Caco-2 (cell line): ENCODE measurements at regions not wholly inside any gene's neighbourhood (a gene's known extent, or its start where the extent isn't known, plus 50 kb on each side); places are given as distances from the start of the nearest gene placed in this dataset.

Experiments
- BruUV-seq: library from RNA; stranded (reverse); fragments of 400-500 nt; replicated peaks from 2 replicates; lab custom pipeline; 2021; lab: Mats Ljungman, UMichigan
- CTCF ChIA-PET: fragments of 300-600 bp; sonication (Branson Sonifier 250); formaldehyde crosslinking; loops from one replicate; lab custom pipeline; 2022; ENCODE audit warnings: antibody characterized with exemption; lab: Charles Lee
- POLR2A ChIA-PET: fragments of 300-600 bp; sonication (Branson Sonifier 250); formaldehyde crosslinking; loops from one replicate; lab custom pipeline; 2022; ENCODE audit warnings: antibody characterized with exemption; lab: Charles Lee
- DNase-seq, 2 experiments: peaks; one replicate each; pipeline versions ENCODE4 v3.0.0 to v3.0.0-alpha.2; 2020 to 2022
- H3K27me3 ChIP-seq: replicated peaks from 2 replicates; pipeline ENCODE4 v1.6.0; 2011; ENCODE audit warnings: low read length; ENCODE audit not compliant: control insufficient read depth, insufficient read depth
- H3K36me3 ChIP-seq: 2 replicates; pipeline ENCODE4 v1.5.1; 2011; ENCODE audit warnings: low read length; ENCODE audit not compliant: control insufficient read depth, insufficient read depth
- H3K4me1 ChIP-seq: fragments of 250-450 bp; sonication (Bioruptor Pico); 2 replicates; pipeline ENCODE4 v1.5.1; 2020; ENCODE audit warnings: mild to moderate bottlenecking
- H3K4me3 ChIP-seq: 2 replicates; pipeline ENCODE4 v1.5.1; 2011; ENCODE audit warnings: low read depth, mild to moderate bottlenecking, control low read depth, low read length
- H3K9me3 ChIP-seq: fragments of 250-450 bp; sonication (Bioruptor Pico); 2 replicates; pipeline ENCODE4 v1.5.1; 2020; ENCODE audit warnings: mild to moderate bottlenecking, moderate library complexity
- H3K27ac Mint-ChIP-seq: one replicate; pipeline ENCODE4 v1.8.0; 2022; ENCODE audit warnings: mixed read lengths; ENCODE audit not compliant: unreplicated experiment
- H3K27me3 Mint-ChIP-seq: one replicate; pipeline ENCODE4 v1.8.0; 2022; ENCODE audit warnings: mixed read lengths; ENCODE audit not compliant: insufficient read depth, unreplicated experiment
- H3K36me3 Mint-ChIP-seq: one replicate; pipeline ENCODE4 v1.8.0; 2022; ENCODE audit warnings: mild to moderate bottlenecking, mixed read lengths; ENCODE audit not compliant: insufficient read depth, unreplicated experiment
- H3K4me1 Mint-ChIP-seq: one replicate; pipeline ENCODE4 v1.8.0; 2022; ENCODE audit warnings: low read depth, mixed read lengths; ENCODE audit not compliant: unreplicated experiment
- H3K4me3 Mint-ChIP-seq: one replicate; pipeline ENCODE4 v1.8.0; 2022; ENCODE audit warnings: mild to moderate bottlenecking, moderate library complexity, mixed read lengths; ENCODE audit not compliant: unreplicated experiment
- H3K9me3 Mint-ChIP-seq: one replicate; pipeline ENCODE4 v1.8.0; 2022; ENCODE audit warnings: mixed read lengths; ENCODE audit not compliant: unreplicated experiment
- CTCF ChIP-seq, 2 experiments: fragments of 200-600 bp in 1 of 2; IDR thresholded peaks; 1 replicate in 1 of 2; 2 replicates in 1 of 2; pipeline versions ENCODE4 v1.5.1 to v1.8.0; 2011 to 2022; ENCODE audit warnings: antibody characterized with exemption in 1 of 2, control low read depth in 1 of 2, inconsistent platforms in 1 of 2, low read depth in 1 of 2, low read length in 1 of 2, mild to moderate bottlenecking in 1 of 2, moderate library complexity in 1 of 2; ENCODE audit not compliant: insufficient read depth in 1 of 2, severe bottlenecking in 1 of 2, unreplicated experiment in 1 of 2
- intact Hi-C: fragments of 100-400 bp; cut with micrococcal nuclease; formaldehyde crosslinking; loops from one replicate; pipeline ENCODE4 v1.10.0; 2022; ENCODE audit not compliant: unreplicated experiment

- POLR2A ChIA-PET = no interaction called here
These were observed 177.3 kb upstream of the CCN2 start for GRCh38 chr6:132128424-132128823.

GRCh38 chr6:132126150-132126549 lies 175.0 kb upstream of the CCN2 start:
- no peak for DNase-seq
- intact Hi-C loops = no loop called here

More at GRCh38 chr6:132128424-132128823, 177.3 kb upstream of the CCN2 start:
- no peak overlapping the region for H3K4me3 ChIP-seq
- BruUV-seq = no TSS peak
- no peak overlapping the region for H3K27ac Mint-ChIP-seq
- peaks cover 3% of the 10 kb centered on the region for H3K27me3 Mint-ChIP-seq
- DNase-seq = no peak
- CTCF ChIA-PET = no interaction called here
- no peak overlapping the region for H3K4me3 Mint-ChIP-seq
- no peaks in the 10 kb centered on the region for H3K36me3 ChIP-seq
- no peaks in the 10 kb centered on the region for H3K9me3 ChIP-seq
- H3K36me3 Mint-ChIP-seq = no peaks in the 10 kb centered on the region
- H3K4me1 ChIP-seq = no peaks in the 10 kb centered on the region
- H3K4me1 Mint-ChIP-seq = no peaks in the 10 kb centered on the region
- H3K9me3 Mint-ChIP-seq = peaks cover 11% of the 10 kb centered on the region
- intact Hi-C loops = no loop called here
- TF ChIP-seq CTCF (IDR thresholded peaks at IDR 0.05; ENCODE audit: insufficient read depth in 1 of 2, low read depth in 1 of 2, low read length in 1 of 2, severe bottlenecking in 1 of 2, unreplicated experiment in 1 of 2) = no peak
- H3K27me3 ChIP-seq = no peaks in the 10 kb centered on the region

GRCh38 chr6:132122871-132123270 lies 171.7 kb upstream of the CCN2 start:
- ChIA-PET POLR2A (no interaction called here), CTCF (no interaction called here)
- no peaks in the 10 kb centered on the region for H3K36me3 Mint-ChIP-seq
- peaks cover 9% of the 10 kb centered on the region for H3K27me3 Mint-ChIP-seq
- no peaks in the 10 kb centered on the region for H3K27me3 ChIP-seq
- peaks cover 11% of the 10 kb centered on the region for H3K9me3 Mint-ChIP-seq
- no peaks in the 10 kb centered on the region for H3K9me3 ChIP-seq
- H3K27ac Mint-ChIP-seq = no peak overlapping the region
- H3K4me3 ChIP-seq = no peak overlapping the region
- intact Hi-C loops = no loop called here
- H3K4me1 ChIP-seq = no peaks in the 10 kb centered on the region
- no peaks in the 10 kb centered on the region for H3K4me1 Mint-ChIP-seq
- H3K36me3 ChIP-seq = no peaks in the 10 kb centered on the region
- H3K4me3 Mint-ChIP-seq = no peak overlapping the region
- no peak for TF ChIP-seq CTCF (IDR thresholded peaks at IDR 0.05; ENCODE audit: insufficient read depth in 1 of 2, low read depth in 1 of 2, low read length in 1 of 2, severe bottlenecking in 1 of 2, unreplicated experiment in 1 of 2)
- no peak for DNase-seq
- no TSS peak for BruUV-seq

More at GRCh38 chr6:132126150-132126549, 175.0 kb upstream of the CCN2 start:
- POLR2A ChIA-PET = interaction anchor here (0.9 kb wide), 1 partner anchor 175 kb away, joined by 3 read pairs; the partner anchor contains the start of gene CCN2
- no peak for TF ChIP-seq CTCF (IDR thresholded peaks at IDR 0.05; ENCODE audit: insufficient read depth in 1 of 2, low read depth in 1 of 2, low read length in 1 of 2, severe bottlenecking in 1 of 2, unreplicated experiment in 1 of 2)
- Mint-ChIP-seq H3K27me3 (peaks cover 6% of the 10 kb centered on the region), H3K27ac (no peak overlapping the region), H3K4me1 (no peaks in the 10 kb centered on the region), H3K36me3 (no peaks in the 10 kb centered on the region), H3K4me3 (no peak overlapping the region), H3K9me3 (peaks cover 11% of the 10 kb centered on the region)
- H3K9me3 ChIP-seq = no peaks in the 10 kb centered on the region
- CTCF ChIA-PET = no interaction called here
- H3K4me3 ChIP-seq = no peak overlapping the region
- no TSS peak for BruUV-seq
- no peaks in the 10 kb centered on the region for H3K36me3 ChIP-seq
- no peaks in the 10 kb centered on the region for H3K4me1 ChIP-seq
- no peaks in the 10 kb centered on the region for H3K27me3 ChIP-seq
